Motor neuron (in vitro differentiated cells): ENCODE measurements at regions not wholly inside any gene's neighbourhood (a gene's known extent, or its start where the extent isn't known, plus 50 kb on each side); places are given as distances from the start of the nearest gene placed in this dataset.

Experiments
- ATAC-seq, 8 experiments: fragments of 200-7000 bp; cut with Tn5 transposase; replicated peaks in 6 of 8; 2 replicates each; pipeline ENCODE4 v1.8.0; 2021; ENCODE audit warnings: mild to moderate bottlenecking in 8 of 8, moderate library complexity in 8 of 8
- H3K27ac ChIP-seq, 2 donors: fragments of 250-450 bp; sonication (Bioruptor Pico); 2 replicates each; pipeline ENCODE4 v1.9.0; 2021; ENCODE audit warnings: antibody characterized with exemption in 2 of 2, mild to moderate bottlenecking in 2 of 2, moderate library complexity in 1 of 2
- H3K4me1 ChIP-seq, 2 donors: fragments of 250-450 bp; sonication (Bioruptor Pico); replicated peaks in 1 of 2; 2 replicates each; pipeline ENCODE4 v1.6.1; 2021; ENCODE audit warnings: antibody characterized with exemption in 2 of 2, mild to moderate bottlenecking in 2 of 2, moderate library complexity in 1 of 2
- H3K4me3 ChIP-seq, 5 donors: fragments of 250-450 bp; sonication (Bioruptor Pico); 2 replicates each; pipeline ENCODE4 v1.9.0; 2021; ENCODE audit warnings: antibody characterized with exemption in 5 of 5, mild to moderate bottlenecking in 5 of 5, moderate library complexity in 4 of 5
- WGBS, 10 experiments: fragments of 450-650 bp; shearing (Covaris generic); methylation state at CpG; one replicate each; pipeline ENCODE4 v1.0.0; 2022; 5-methylcytosine and 5-hydroxymethylcytosine counted together
- in situ Hi-C, 9 experiments: fragments of 400-800 bp; cut with MboI; loops; one replicate each; pipeline ENCODE4 v1.15.0; 2021; ENCODE audit warnings: low sequenced_read_pairs in 9 of 9, low pct_unique_long_range_greater_than_20kb in 2 of 9; ENCODE audit not compliant: unreplicated experiment in 9 of 9

DNA sequence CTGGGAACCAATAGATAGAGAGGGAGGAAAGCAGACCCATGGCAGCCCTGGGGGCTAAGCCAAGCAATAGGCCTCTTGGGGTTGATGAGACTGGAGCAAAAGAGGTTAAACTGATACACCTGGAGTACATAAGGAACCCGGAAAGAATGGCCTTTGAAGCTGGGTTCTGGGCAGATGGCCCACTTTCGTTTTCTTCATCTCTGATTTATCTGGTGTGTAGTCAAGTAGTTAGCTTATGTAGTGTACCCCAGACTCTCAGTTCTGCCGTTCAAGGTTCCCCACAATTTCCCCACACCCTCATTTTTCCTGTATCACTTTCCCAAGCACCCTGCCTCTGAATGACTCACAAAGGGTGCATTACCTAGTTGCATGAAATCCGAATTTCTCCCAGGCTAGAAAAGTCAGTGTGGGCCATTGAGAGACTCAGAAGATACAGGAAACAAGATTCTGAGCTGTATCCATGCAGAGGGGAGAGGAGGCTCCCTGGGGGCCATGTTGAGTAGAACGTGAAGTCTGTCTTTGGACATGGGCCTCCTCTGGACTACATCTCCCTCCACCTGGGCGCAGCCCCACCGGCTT lies 235.0 kb downstream of the LOXHD1 start:
- no peak overlapping the region for H3K4me3 ChIP-seq
- H3K4me1 ChIP-seq: peaks cover 11 to 17% of the 10 kb centered on the region in 2 donors
- in situ Hi-C loops: no loop called here
- H3K27ac ChIP-seq: no peak overlapping the region
- 0 to 100% (median 50%) methylated on average over 1 to 5 of the region's 7 CpGs; no CpG with 5 or more reads in 2 of the 10 experiments for WGBS, 10 experiments
- no peak for ATAC-seq

DNA sequence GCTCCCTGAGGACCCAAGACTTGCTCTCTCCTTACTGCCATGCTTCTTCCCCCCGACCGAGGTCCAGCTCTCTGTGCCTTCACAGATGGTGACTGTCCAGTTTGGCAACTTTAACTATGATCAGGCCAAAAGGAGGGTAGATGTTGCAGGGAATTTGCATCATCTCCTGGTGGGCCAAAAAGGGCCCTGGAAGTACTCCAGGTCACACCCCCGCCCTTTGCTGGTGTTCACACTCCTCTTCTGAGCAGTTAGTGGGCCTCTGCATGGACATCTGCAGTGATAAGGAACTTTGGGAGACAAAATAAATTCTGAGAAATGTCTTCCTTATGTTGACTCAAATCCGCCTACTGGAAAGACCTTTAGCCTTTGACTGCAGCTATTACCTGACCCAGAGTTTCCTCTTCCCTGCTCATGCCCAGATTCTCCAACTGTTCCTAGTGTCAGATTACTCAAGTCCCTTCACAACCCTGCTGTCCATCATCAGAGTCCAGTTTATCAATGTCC lies 234.4 kb downstream of the LOXHD1 start:
- in situ Hi-C loops: no loop called here
- WGBS, 10 experiments: 10 to 100% (median 83%) methylated on average over 1 to 3 of the region's 4 CpGs; no CpG with 5 or more reads in 1 of the 10 experiments
- ATAC-seq: no peak
- Histone ChIP-seq H3K27ac (no peak overlapping the region), H3K4me3 (no peak overlapping the region), H3K4me1 (peaks cover 11 to 17% of the 10 kb centered on the region in 2 donors)

DNA sequence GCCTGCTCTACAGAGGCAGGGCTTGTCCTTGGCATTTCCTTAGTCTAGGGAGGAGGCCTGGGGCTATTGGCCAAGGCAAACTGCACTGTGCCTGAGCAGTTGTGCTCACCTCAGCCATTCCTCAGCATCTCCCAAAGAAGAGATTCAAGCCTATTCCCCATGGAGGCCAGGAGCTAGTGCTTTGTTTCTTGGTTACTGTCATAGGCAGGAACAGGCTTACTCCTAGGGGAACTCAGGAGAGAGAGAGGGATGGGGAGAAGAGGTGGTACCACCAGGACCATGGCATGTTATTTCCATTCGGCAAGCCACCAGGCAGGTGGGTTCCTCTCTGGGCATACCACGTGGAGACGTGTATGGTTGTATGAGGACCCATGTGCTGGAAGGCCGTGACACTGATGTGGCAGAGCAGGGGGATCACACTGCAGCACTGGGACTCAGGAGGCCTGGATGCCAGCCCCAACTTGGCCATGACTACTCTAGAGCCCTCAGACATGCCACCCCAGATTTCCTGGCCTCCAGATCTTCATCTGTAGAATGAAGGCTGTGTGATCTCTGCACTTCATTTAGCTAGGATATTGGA lies 233.7 kb downstream of the LOXHD1 start:
- ATAC-seq: no peak
- WGBS, 10 experiments: 14 to 100% (median 17%) methylated on average over 1 to 4 of the region's 4 CpGs; no CpG with 5 or more reads in 7 of the 10 experiments
- in situ Hi-C loops: no loop called here
- Histone ChIP-seq H3K4me3 (no peak overlapping the region), H3K27ac (no peak overlapping the region), H3K4me1 (peaks cover 11 to 17% of the 10 kb centered on the region in 2 donors)

DNA sequence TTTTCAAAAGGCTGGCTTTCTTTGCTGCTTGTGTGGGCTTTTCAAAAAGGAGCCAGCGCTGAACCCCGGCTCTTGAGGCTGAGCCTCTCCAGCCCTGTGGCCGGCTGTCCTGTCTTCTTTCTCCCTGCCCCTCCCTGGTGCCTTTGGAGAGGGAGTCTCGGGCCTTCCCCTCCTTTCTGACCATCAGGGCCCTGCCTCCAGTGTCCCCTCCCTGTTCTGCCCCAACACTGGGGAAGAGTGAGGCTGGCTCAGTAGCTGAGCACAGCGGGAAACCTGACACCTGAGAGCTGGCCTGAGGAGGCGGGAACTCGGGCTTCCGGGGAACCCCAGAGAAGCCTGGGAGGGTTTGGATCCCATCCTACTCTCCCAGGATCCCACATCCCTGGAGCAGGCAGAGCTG lies 232.1 kb downstream of the LOXHD1 start:
- in situ Hi-C loops: loop anchor here in 1 of 9 experiments (25.0 kb wide), 1 partner anchor 138 kb away; no protein-coding TSS in a partner anchor
- H3K27ac ChIP-seq: no peak overlapping the region
- 40 to 77% (median 50%) methylated on average over 1 to 5 of the region's 8 CpGs; no CpG with 5 or more reads in 7 of the 10 experiments for WGBS, 10 experiments
- no peak overlapping the region for H3K4me3 ChIP-seq
- peak in 6 of 8 experiments; percentile 32 to 82 (median 74) for ATAC-seq
- peaks cover 3 to 7% of the 10 kb centered on the region in 2 donors for H3K4me1 ChIP-seq

DNA sequence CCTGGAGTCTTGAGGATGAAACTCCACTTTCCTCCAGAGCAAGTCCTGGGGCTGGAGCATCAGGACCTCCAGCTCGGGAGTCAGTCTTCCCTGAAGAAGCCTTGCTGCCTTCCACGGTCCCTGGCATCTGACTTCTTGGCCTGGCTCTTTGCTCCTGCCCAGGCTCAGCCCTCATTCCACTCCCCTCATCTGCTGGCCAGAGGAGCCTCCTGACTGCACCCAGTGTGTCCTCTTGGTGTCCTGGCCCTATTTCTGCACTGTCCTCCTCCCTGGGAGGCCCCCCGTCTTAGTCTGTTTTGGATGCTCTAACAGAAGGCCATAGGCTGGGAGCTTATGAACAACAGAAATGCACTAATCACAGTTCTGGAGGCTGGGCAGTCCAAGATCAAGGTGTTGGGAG lies 231.5 kb downstream of the LOXHD1 start:
- no peak overlapping the region for H3K27ac ChIP-seq
- in situ Hi-C loops: loop anchor here in 1 of 9 experiments (25.0 kb wide), 1 partner anchor 138 kb away; no protein-coding TSS in a partner anchor
- H3K4me1 ChIP-seq: peaks cover 0 to 8% of the 10 kb centered on the region in 2 donors
- WGBS, 10 experiments: 67 to 100% (median 93%) methylated on average over 1 to 2 of the region's 3 CpGs; no CpG with 5 or more reads in 6 of the 10 experiments
- no peak overlapping the region for H3K4me3 ChIP-seq
- ATAC-seq: no peak

DNA sequence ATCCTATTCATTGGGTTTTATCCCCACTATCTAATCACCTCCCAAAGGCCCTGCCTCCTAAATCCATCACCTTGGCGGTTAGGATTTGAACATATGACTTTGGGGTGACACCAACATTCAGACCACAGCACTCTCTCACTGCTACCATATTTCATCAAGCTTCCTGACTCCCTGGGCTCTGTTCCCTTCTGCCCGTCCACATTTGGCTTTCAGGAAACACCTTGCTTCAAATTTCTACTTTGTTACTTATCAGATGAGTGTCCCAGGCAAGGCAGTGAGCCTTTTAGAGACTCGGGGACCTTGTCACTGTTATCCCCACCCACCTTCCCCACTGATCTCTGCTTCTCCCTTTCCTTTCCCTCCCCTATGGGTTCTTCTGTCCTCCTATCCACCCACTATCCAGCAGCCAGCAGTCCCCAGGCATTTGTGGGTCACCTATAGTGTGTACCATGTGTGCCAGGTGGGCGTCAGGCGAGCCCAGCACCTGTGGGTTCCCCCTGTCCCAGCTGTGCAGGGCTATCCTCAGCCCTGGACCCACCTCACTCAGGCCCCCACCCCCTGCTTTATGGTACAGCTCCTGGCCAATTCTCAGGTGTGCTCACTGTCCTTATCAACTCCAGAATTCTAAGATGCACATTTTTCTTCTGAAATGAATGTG lies 230.9 kb downstream of the LOXHD1 start:
- WGBS, 10 experiments: 0 to 100% (median 80%) methylated on average over 1 to 2 of the region's 5 CpGs; no CpG with 5 or more reads in 5 of the 10 experiments
- in situ Hi-C loops: loop anchor here in 1 of 9 experiments (25.0 kb wide), 1 partner anchor 139 kb away; no protein-coding TSS in a partner anchor
- no peak overlapping the region for H3K4me3 ChIP-seq
- no peak for ATAC-seq
- H3K4me1 ChIP-seq: peaks cover 5 to 10% of the 10 kb centered on the region in 2 donors
- H3K27ac ChIP-seq: no peak overlapping the region

DNA sequence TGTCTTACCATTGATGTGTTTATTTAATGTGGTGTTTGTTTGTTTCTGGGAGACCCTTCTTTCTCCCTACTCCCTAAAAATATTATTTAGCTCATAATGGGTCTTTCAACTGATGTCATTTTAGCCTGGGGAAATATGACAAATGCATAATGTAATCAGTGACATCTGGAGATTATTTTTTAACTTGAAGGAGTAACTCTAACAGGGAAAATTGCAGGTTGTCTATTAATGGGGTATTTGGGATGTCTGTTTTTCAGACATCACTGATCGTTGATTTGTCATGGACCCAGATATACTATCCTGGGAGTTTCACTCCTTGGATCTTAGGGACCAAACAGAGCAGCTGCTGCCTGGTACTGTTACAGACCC lies 230.4 kb downstream of the LOXHD1 start:
- ATAC-seq: no peak
- 8 to 88% (median 74%) methylated on average over 1 of the region's 1 CpG; no CpG with 5 or more reads in 6 of the 10 experiments for WGBS, 10 experiments
- H3K4me3 ChIP-seq: no peak overlapping the region
- H3K27ac ChIP-seq: no peak overlapping the region
- peaks cover 10 to 15% of the 10 kb centered on the region in 2 donors for H3K4me1 ChIP-seq
- in situ Hi-C loops: loop anchor here in 1 of 9 experiments (25.0 kb wide), 1 partner anchor 139 kb away; no protein-coding TSS in a partner anchor
